ENCODE measurements at regions not wholly inside any gene's neighbourhood (a gene's known extent, or its start where the extent isn't known, plus 50 kb on each side); places are given as distances from the start of the nearest gene placed in this dataset.

- Histone ChIP-seq H3K4me3 (no peak overlapping the region), H3K27me3 (no peaks in the 10 kb centered on the region), H3K9me3 (no peaks in the 10 kb centered on the region), H3K27ac (no peak overlapping the region), H3K36me3 (no peaks in the 10 kb centered on the region), H3K4me1 (peaks cover 0 to 6% (median 0%) of the 10 kb centered on the region in 4 donors)
- TF ChIP-seq POLR2A (IDR thresholded peaks at IDR 0.05) (no peak), CTCF (IDR thresholded peaks at IDR 0.05) (no peak), EP300 (IDR thresholded peaks at IDR 0.05) (no peak), POLR2AphosphoS5 (IDR thresholded peaks at IDR 0.05) (no peak)
- DNase-seq, result no peak
- WGBS, 2 donors, result 78 to 91% methylated on average over 9 of the region's 9 CpGs
- intact Hi-C loops (cut with DNase I), result loop anchor here (5.0 kb wide), 1 partner anchor 34 kb away; no protein-coding TSS in a partner anchor
Observed at GRCh38 chr20:57943291-57943690, 233.5 kb upstream of the PMEPA1 start.

GRCh38 chr20:57941604-57942381 lies 232.0 kb upstream of the PMEPA1 start:
- DNase-seq, result no peak
- Histone ChIP-seq H3K4me3 (no peak overlapping the region), H3K4me1 (peaks cover 0 to 6% (median 0%) of the 10 kb centered on the region in 4 donors), H3K9me3 (no peaks in the 10 kb centered on the region), H3K27ac (no peak overlapping the region), H3K27me3 (no peaks in the 10 kb centered on the region), H3K36me3 (no peaks in the 10 kb centered on the region)
- WGBS, 2 donors, result 14 to 55% methylated on average over 16 of the region's 16 CpGs
- peak in 3 of 4 donors; percentile 52 to 69 (median 53) for TF ChIP-seq POLR2AphosphoS5 (IDR thresholded peaks at IDR 0.05)
- no peak for TF ChIP-seq EP300 (IDR thresholded peaks at IDR 0.05)
- intact Hi-C loops (cut with DNase I), result loop anchor here (5.0 kb wide), 1 partner anchor 36 kb away; no protein-coding TSS in a partner anchor

DNA sequence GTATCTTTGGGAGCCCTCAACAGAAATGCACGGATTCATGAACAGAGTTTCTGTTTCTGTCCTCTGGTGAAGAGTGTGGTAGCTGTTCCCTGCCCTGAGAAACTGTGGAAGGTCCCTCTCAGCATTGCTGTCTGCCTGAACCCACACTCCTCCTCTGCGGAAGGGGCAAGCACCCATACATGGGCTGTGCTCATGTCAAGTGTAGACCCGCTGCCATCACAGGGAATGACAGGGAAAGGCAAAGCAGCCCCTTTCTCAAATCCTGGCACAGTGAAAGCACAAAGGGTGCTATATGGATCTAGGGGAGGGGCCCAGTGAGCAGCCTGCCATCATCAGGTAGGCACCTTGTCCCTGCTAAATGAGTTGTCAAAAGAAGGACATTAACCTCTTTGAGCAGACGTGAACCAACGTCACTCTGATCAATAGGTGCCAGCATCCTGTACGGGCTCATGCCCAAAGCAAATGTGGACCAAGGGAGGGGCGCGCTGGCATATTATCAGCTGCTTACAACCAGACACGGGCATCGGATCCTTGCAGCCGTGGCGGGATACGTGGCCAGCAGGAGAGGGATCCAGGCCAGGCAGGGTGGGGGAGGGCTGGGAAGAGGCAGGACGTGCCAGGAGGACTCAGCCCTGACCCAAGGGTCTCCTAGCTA lies 231.2 kb upstream of the PMEPA1 start:
- intact Hi-C loops (cut with DNase I), result loop anchor here (5.0 kb wide), 1 partner anchor 36 kb away; no protein-coding TSS in a partner anchor

DNA sequence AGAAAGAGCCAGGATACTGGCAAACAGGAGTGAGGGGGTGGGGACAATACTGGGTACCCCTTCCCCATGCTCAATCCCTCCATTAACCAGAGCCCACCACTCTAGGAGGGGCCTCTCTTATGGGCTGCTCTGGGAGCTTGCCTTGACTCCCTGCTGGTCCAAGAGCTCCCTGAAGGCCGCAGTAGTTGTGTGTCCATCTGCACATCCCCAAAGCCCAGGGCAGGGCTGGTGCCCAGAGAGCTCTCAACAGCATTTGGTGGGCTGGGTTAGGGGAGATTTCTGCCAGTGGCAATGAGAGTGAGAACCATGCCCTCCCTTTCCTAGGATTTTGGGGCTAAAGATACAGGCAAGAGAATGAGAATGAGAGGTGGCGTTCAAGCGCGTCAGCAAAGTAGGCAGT lies 230.6 kb upstream of the PMEPA1 start:
- WGBS, 2 donors, result 97 to 98% methylated on average over 4 of the region's 4 CpGs
- H3K36me3 ChIP-seq, result no peaks in the 10 kb centered on the region
- no peaks in the 10 kb centered on the region for H3K9me3 ChIP-seq
- TF ChIP-seq EP300 (IDR thresholded peaks at IDR 0.05) (no peak), POLR2A (IDR thresholded peaks at IDR 0.05) (no peak), CTCF (IDR thresholded peaks at IDR 0.05) (no peak), POLR2AphosphoS5 (IDR thresholded peaks at IDR 0.05) (no peak)
- H3K27me3 ChIP-seq, result no peaks in the 10 kb centered on the region
- H3K4me3 ChIP-seq, result no peak overlapping the region
- H3K27ac ChIP-seq, result no peak overlapping the region
- DNase-seq, result no peak
- intact Hi-C loops (cut with DNase I), result loop anchor here (5.0 kb wide), 1 partner anchor 37 kb away; no protein-coding TSS in a partner anchor
- H3K4me1 ChIP-seq, result peaks cover 0 to 6% (median 0%) of the 10 kb centered on the region in 4 donors

More for the DNA sequence above, 231.2 kb upstream of the PMEPA1 start:
- H3K9me3 ChIP-seq, result no peaks in the 10 kb centered on the region
- no peak overlapping the region for H3K4me3 ChIP-seq
- no peak for DNase-seq
- H3K27ac ChIP-seq, result no peak overlapping the region
- H3K27me3 ChIP-seq, result no peaks in the 10 kb centered on the region
- H3K36me3 ChIP-seq, result no peaks in the 10 kb centered on the region
- 29 to 73% methylated on average over 14 of the region's 14 CpGs for whole genome bisulfite sequencing, 2 donors
- TF ChIP-seq POLR2AphosphoS5 (IDR thresholded peaks at IDR 0.05), result no peak
- TF ChIP-seq POLR2A (IDR thresholded peaks at IDR 0.05), result no peak
- no peak for TF ChIP-seq EP300 (IDR thresholded peaks at IDR 0.05)
- TF ChIP-seq CTCF (IDR thresholded peaks at IDR 0.05), result no peak
- peaks cover 0 to 6% (median 0%) of the 10 kb centered on the region in 4 donors for H3K4me1 ChIP-seq

- Histone ChIP-seq H3K4me1 (peaks cover 0 to 6% (median 0%) of the 10 kb centered on the region in 4 donors), H3K27me3 (no peaks in the 10 kb centered on the region), H3K4me3 (no peak overlapping the region), H3K27ac (no peak overlapping the region), H3K9me3 (no peaks in the 10 kb centered on the region), H3K36me3 (no peaks in the 10 kb centered on the region)
- intact Hi-C loops (cut with DNase I), result no loop called here
- TF ChIP-seq CTCF (IDR thresholded peaks at IDR 0.05), result no peak
- TF ChIP-seq EP300 (IDR thresholded peaks at IDR 0.05), result no peak
- TF ChIP-seq POLR2AphosphoS5 (IDR thresholded peaks at IDR 0.05), result no peak
- no peak for TF ChIP-seq POLR2A (IDR thresholded peaks at IDR 0.05)
- DNase-seq, result no peak
- 79 to 88% methylated on average over 3 of the region's 3 CpGs for WGBS, 2 donors
Observed at GRCh38 chr20:57939499-57939898, 229.7 kb upstream of the PMEPA1 start.
